Cardiac septum (tissue), 1 donor: ENCODE measurements at regions not wholly inside any gene's neighbourhood (a gene's known extent, or its start where the extent isn't known, plus 50 kb on each side); places are given as distances from the start of the nearest gene placed in this dataset.

Experiments
- DNase-seq: peaks from one replicate; pipeline ENCODE4 v3.0.0-alpha.2; 2020; ENCODE audit warnings: low spot score
- intact Hi-C: fragments of 100-400 bp; cut with DNase I; formaldehyde crosslinking; loops from one replicate; pipeline ENCODE4 v1.14.0; 2022
- donor health status: DM: no; HTN: no; CAD: no.

DNA sequence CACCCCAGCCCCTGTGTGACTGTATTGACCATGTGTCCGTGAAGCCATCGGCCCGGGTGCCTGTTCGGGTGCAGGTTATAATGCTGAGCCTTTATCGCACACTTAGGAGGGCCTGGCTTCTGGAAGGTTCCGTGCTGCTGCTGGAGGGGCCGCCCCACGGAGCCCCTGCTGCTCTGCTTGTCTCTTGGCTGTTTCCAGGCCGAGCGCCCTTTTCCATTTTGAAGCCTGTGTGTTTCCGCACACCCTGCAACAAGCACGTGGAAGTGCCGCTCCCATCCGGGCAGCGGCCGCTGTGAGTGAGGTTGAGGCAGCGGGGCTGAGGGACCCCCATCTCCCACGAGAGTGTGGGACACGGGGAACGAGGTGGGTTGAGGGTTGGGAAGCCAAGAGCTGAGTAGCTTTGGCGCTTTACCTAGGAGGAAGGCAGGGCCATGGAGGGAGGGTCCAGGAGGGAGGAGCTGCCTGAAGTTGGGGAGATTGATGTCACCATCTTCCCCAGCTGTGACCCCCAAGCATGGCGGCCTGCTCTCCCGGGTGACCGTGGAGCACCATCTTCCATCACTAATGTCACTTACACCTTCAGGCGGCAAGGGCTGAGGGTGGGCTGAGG lies 200.1 kb upstream of the GSE1 start:
- DNase-seq, result peak; percentile 74
- intact Hi-C loops, result no loop called here

GRCh38 chr16:85413691-85414663 lies 199.1 kb upstream of the GSE1 start:
- intact Hi-C loops, result no loop called here
- peak; percentile 31 for DNase-seq

DNA sequence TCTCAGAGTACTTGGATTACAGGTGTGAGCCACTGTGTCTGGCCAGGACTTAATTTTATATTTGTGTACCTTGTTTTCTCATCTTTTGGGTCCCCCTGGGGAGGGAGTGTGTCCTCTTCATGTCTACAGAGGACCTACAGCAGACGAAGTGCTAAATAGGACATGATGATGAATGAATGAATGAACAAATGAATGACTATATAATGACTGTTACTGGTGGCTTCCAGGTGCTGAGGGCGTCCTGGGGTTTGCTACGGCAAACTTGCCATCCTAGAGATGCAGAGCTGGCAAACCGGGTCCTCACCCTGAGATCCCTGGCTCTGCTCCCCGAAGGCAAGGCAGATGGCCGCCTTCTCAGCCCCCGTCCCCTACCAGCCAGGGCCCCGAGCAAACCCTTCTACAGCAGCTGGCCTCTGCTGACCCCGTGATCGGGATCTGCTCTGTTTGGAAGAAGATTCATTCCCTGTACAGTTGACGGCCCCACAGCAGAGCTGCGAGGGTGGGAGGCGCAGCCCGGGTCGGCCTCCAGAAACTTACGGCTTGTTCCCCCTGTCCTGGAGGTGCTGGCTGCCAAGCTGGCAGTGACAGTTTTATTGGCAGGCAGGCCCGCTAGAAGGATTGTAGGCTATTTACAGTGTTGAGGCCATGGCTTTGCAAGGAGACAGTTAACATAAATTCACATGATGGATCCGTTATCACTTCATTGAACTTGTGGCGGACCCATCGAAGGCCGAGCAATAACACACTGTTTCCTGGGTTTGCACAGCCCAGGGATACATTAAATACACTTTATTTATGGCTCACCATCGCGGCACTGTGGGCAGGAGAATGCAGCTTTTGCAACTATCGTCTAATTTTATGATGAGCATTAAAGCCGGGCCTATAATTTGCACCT lies 197.7 kb upstream of the GSE1 start:
- peak; percentile 72 for DNase-seq
- intact Hi-C loops, result no loop called here

GRCh38 chr16:85416228-85417109 lies 196.7 kb upstream of the GSE1 start:
- intact Hi-C loops, result no loop called here
- DNase-seq, result peak; percentile 82

- intact Hi-C loops, result no loop called here
- DNase-seq, result peak; percentile 63
Measured at GRCh38 chr16:85417156-85417860, 195.8 kb upstream of the GSE1 start.

DNA sequence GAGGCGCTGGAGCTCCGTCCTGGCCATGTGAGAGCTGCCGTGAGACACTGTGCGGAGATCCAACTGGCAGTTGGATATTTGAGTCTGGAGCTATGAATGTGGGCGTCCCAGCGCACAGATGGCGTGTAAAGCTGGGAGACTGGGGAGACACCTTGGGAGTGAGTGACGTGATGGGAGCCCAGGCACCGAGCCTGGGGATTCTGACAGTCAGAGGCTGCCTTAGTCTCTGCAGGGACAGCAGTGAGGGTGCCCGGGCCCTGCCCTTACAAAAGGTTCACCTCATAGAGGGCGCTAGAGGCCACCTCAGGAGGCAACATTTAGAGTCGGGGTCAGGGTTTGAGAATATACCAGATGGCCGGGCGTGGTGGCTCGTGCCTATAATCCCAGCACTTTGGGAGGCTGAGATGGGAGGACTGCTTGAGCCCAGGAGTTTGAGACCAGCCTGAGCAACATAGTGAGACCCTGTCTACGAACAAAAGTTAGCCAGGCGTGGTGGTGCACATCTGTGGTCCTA lies 194.1 kb upstream of the GSE1 start:
- peak; percentile 72 for DNase-seq
- intact Hi-C loops, result no loop called here

- intact Hi-C loops, result loop anchor here (2.0 to 5.0 kb wide), 2 partner anchors 138 to 189 kb away; no protein-coding TSS in a partner anchor
Measured at GRCh38 chr16:85419503-85420408, 193.4 kb upstream of the GSE1 start.

DNA sequence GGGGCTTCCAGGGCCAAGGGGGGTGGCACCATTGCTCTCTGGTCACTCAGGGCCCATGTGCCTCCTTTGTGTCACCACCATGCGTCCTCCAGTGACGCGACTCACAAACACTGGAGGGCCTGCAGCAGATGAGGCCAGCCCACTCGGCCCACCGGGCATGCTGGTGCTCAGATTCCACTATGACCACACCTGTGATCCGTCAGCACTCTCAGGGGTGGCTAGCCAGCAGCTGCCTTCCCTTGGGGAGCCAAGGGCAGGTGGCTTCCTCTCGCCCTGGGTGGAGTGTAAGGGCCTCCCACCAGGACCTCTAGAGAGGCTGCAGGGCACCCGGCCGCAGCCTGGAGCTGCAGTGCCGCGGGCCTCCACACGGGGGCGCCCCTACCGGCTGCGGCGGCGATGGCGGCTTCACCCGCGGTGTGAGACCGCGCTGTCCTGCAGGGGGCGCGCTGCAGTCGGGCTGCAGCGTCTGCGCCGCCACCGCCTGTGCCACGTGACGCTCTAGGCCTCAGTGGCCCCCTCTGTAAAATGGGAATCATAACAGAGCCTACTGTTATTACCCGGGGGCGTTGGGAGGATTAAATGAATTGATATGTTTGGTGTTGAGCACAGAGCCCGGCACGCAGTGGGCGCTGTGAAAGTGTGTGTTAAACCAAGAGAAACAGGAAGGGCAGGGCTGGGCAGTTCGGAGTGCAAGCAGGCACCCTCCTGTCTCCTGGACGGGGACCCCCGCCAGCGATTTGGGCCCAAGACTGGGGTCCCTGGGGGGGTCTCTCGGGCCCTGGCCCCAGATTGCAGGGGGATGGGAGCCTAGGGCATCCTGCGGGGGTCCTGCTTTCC lies 192.4 kb upstream of the GSE1 start:
- intact Hi-C loops, result loop anchor here (2.0 to 5.0 kb wide), 2 partner anchors 137 to 188 kb away; no protein-coding TSS in a partner anchor
- DNase-seq, result peak; percentile 87

More at GRCh38 chr16:85419503-85420408, 193.4 kb upstream of the GSE1 start:
- DNase-seq, result peak; percentile 39

- intact Hi-C loops, result loop anchor here (2.0 to 5.0 kb wide), 2 partner anchors 136 to 187 kb away; no protein-coding TSS in a partner anchor
- peak; percentile 63 for DNase-seq
Measured at GRCh38 chr16:85421338-85422195, 191.6 kb upstream of the GSE1 start.

GRCh38 chr16:85422196-85422631 lies 190.9 kb upstream of the GSE1 start:
- DNase-seq, result no peak
- intact Hi-C loops, result loop anchor here (5.0 kb wide), 1 partner anchor 135 kb away; no protein-coding TSS in a partner anchor

GRCh38 chr16:85422632-85423550 lies 190.2 kb upstream of the GSE1 start:
- DNase-seq, result peak; percentile 65
- intact Hi-C loops, result loop anchor here (5.0 kb wide), 1 partner anchor 134 kb away; no protein-coding TSS in a partner anchor

DNA sequence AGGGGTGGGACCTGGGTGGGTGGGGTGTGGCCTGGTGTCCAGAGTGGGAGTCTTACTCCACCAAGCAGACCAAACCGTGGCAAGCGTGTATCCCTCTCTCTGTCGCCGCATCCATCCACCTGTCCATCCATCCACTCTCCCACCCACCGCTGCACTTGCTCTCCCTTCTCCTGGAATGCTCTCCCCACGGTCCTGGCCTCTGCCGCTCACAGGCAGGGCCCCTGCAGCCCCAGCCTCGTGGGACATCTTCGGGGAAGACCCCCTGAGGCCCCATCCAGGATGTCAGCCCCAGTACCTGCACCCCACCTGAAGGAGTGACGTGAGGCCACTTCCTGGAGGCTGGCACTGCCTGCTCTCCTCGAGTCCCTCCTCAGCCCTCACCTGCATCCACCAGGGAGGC lies 189.5 kb upstream of the GSE1 start:
- intact Hi-C loops, result loop anchor here (5.0 kb wide), 1 partner anchor 134 kb away; no protein-coding TSS in a partner anchor
- peak; percentile 55 for DNase-seq

GRCh38 chr16:85424260-85425073 lies 188.7 kb upstream of the GSE1 start:
- peak; percentile 44 for DNase-seq
- intact Hi-C loops, result loop anchor here (5.0 kb wide), 1 partner anchor 133 kb away; no protein-coding TSS in a partner anchor
